Gastrocnemius medialis (tissue), 4 donors: ENCODE measurements at regions not wholly inside any gene's neighbourhood (a gene's known extent, or its start where the extent isn't known, plus 50 kb on each side); places are given as distances from the start of the nearest gene placed in this dataset.

Source experiments
- POLR2A ChIP-seq, 2 donors: fragments of 450-650 bp; IDR thresholded peaks; one replicate each; pipeline ENCODE4 v1.6.1; 2017; ENCODE audit warnings: antibody characterized with exemption in 2 of 2, mild to moderate bottlenecking in 2 of 2, moderate library complexity in 2 of 2
- TF ChIP-seq, protein P1 (sequence below), 5 experiments: fragments of 450-650 bp in 3 of 5; fragments of 200-600 bp in 2 of 5; sonication (generic) in 2 of 5; IDR thresholded peaks in 4 of 5; conservative IDR thresholded peaks in 1 of 5; 1 replicate in 4 of 5; 2 replicates in 1 of 5; pipeline ENCODE4 v1.5.1; 2016 to 2019; ENCODE audit warnings: antibody characterized with exemption in 5 of 5, mild to moderate bottlenecking in 3 of 5, moderate library complexity in 3 of 5

DNA sequence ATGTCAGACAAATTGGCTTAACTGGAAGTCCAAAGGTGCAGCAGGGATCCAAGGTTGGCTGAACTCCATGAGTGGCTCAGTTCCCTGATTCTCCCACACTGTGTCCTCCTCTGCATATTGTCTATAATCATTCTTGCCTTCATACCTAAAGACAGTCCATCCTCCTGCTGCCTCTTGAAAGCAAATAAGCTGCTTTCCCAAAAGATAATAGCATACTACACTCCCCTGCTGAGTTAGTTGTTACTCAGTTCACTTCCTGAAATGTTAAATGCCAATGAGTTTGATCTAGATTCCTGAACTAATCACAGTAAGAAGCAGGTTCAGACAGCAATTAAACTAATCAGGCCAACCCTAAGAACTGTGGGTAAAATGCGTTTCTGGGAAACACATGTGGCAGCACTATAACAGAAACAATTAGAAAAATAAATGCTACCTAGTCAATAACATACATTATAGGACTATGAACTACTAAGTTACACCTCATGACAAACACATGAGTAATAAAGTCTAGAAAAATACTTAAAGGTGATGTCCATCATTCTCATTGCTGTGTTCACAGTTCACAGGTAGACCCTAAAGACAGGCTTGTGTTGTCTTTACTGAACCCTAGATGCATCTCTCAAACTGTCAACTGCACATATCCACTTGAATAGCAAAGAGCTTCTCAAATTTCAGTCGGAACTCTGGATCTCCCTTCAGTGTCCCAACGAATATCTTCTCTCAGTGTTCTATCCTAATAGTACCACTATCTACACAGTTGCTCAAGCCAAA lies 50.8 kb upstream of the BOLA1 start:
- no peak for TF ChIP-seq POLR2A (IDR thresholded peaks at IDR 0.05)
- TF ChIP-seq, protein P1, sequence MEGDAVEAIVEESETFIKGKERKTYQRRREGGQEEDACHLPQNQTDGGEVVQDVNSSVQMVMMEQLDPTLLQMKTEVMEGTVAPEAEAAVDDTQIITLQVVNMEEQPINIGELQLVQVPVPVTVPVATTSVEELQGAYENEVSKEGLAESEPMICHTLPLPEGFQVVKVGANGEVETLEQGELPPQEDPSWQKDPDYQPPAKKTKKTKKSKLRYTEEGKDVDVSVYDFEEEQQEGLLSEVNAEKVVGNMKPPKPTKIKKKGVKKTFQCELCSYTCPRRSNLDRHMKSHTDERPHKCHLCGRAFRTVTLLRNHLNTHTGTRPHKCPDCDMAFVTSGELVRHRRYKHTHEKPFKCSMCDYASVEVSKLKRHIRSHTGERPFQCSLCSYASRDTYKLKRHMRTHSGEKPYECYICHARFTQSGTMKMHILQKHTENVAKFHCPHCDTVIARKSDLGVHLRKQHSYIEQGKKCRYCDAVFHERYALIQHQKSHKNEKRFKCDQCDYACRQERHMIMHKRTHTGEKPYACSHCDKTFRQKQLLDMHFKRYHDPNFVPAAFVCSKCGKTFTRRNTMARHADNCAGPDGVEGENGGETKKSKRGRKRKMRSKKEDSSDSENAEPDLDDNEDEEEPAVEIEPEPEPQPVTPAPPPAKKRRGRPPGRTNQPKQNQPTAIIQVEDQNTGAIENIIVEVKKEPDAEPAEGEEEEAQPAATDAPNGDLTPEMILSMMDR (IDR thresholded peaks at IDR 0.05 in 4 of 5, conservative IDR thresholded peaks at IDR 0.05 in 1 of 5): no peak
